ENCODE measurements at regions not wholly inside any gene's neighbourhood (a gene's known extent, or its start where the extent isn't known, plus 50 kb on each side); places are given as distances from the start of the nearest gene placed in this dataset.

DNA sequence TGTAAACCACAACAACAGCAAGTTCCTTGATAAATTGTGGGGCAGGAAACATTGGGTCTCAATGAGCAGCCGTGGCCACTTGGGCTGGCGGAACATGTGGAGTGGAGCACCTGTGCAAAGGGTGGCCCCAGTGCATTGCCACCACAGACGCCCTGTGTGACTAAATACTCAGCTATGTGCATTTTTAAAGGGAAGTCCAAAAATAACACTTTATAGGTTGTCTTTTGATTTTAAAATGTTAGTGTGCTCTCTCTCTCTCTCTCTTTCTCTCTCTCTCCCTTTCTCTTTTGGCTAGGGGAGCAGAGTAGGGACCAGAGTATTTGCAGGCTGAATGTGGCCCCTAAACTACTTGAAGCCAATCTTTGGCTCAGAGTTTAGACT, 236.3 kb downstream of the BCAS1 start:
- no peak for DNase-seq (ENCODE audit: low spot score)
- in situ Hi-C loops (cut with MboI; ENCODE audit: low sequenced_read_pairs, unreplicated experiment): no loop called here
- TF ChIP-seq, protein P1, sequence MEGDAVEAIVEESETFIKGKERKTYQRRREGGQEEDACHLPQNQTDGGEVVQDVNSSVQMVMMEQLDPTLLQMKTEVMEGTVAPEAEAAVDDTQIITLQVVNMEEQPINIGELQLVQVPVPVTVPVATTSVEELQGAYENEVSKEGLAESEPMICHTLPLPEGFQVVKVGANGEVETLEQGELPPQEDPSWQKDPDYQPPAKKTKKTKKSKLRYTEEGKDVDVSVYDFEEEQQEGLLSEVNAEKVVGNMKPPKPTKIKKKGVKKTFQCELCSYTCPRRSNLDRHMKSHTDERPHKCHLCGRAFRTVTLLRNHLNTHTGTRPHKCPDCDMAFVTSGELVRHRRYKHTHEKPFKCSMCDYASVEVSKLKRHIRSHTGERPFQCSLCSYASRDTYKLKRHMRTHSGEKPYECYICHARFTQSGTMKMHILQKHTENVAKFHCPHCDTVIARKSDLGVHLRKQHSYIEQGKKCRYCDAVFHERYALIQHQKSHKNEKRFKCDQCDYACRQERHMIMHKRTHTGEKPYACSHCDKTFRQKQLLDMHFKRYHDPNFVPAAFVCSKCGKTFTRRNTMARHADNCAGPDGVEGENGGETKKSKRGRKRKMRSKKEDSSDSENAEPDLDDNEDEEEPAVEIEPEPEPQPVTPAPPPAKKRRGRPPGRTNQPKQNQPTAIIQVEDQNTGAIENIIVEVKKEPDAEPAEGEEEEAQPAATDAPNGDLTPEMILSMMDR (IDR thresholded peaks at IDR 0.05; ENCODE audit: borderline replicate concordance, control extremely low read depth, extremely low read depth, insufficient read depth, missing control alignments): no peak

DNA sequence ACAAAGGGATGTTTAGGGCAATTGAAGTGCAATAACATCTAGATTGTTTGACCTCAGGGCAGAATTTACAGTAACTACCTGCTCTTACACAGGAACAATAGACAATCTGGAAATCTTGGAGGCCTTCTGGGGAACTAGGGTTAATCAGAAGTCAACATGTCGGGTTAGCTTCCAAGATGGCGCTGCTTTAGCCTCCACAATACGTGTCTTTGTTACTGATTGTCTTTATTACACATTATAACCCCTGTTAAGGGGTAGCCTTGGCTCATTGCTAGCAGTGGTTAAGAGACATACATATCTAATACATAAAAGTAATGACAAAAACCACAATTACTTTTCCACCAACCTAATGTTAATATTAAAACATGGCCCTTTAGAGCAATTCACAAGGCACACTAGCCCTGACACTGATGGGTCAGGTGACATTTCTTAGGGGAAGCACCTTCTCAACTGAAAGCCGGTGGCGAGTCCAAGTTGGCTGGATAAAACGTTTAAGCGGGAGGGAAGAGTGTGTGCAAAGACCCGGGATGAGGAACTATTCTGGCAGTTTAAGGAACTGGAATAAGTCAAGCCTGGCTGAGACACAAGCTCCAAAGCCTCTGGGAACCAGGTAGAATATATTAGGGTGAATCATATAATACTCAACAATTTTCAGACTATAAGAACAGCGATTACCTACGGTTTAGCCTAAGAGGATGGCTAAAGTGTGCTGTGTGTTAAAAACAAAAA, 236.9 kb downstream of the BCAS1 start:
- in situ Hi-C loops (cut with MboI; ENCODE audit: low sequenced_read_pairs, unreplicated experiment): no loop called here
- DNase-seq (ENCODE audit: low spot score): no peak
- TF ChIP-seq, protein P1 (IDR thresholded peaks at IDR 0.05; ENCODE audit: borderline replicate concordance, control extremely low read depth, extremely low read depth, insufficient read depth, missing control alignments): no peak

DNA sequence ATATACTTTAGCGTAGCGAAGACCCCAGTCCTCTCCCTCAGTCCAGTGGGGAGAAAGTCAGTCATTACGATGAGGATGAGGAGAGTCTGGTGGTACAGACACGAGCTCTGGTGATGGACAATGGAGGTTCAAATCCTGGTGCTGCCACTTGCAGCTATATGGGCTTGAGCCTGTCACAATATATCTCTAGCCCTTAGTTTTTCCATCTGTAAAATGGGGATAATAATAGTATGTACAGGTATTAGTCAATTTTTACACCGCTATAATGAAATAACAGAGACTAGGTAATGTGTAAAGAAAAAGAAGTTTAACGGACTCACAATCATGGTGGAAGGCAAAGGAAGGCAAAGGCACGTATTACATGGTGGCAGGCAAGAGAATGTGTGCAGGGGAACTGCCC, 237.9 kb downstream of the BCAS1 start:
- TF ChIP-seq, protein P1 (IDR thresholded peaks at IDR 0.05; ENCODE audit: borderline replicate concordance, control extremely low read depth, extremely low read depth, insufficient read depth, missing control alignments): no peak
- DNase-seq (ENCODE audit: low spot score): no peak
- in situ Hi-C loops (cut with MboI; ENCODE audit: low sequenced_read_pairs, unreplicated experiment): no loop called here

DNA sequence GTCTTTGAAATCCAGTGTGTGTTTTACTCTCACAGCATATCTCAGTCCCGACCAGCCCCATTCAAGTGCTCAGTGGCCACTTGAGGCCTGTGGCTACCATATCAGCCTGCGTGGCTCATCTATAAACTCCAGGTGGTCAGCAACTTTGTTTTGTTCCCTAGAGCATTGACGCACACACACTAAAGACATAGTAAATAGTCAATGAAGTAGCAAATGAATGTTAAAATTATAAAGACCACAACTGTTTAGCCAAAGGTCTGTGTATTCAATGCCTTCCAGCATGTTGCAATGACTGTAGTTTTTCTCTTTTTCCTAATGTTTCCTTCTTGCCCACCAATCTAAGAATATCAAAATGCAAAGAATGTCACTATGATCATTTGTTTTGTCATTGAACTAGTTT, 238.2 kb upstream of the ZNF217 start:
- TF ChIP-seq, protein P1 (IDR thresholded peaks at IDR 0.05; ENCODE audit: borderline replicate concordance, control extremely low read depth, extremely low read depth, insufficient read depth, missing control alignments): no peak
- no peak for DNase-seq (ENCODE audit: low spot score)
- in situ Hi-C loops (cut with MboI; ENCODE audit: low sequenced_read_pairs, unreplicated experiment): no loop called here

DNA sequence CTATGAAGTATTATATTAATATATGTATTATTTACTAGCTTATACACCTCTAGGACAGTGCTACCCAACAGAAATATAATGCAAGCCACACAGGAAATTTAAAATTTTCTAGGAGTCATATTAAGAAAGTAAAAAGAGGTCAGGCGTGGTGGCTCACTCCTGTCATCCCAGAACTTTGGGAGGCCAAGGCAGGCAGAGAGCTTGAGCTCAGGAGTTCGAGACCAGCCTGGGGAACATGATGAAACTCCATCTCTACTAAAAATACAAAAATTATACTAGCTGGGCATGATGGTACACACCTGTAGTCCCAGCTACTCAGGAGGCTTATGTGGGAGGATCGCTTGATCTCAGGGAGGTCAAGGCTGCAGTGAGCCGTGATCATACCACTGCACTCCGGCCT, 237.6 kb upstream of the ZNF217 start:
- in situ Hi-C loops (cut with MboI; ENCODE audit: low sequenced_read_pairs, unreplicated experiment): no loop called here
- TF ChIP-seq, protein P1 (IDR thresholded peaks at IDR 0.05; ENCODE audit: borderline replicate concordance, control extremely low read depth, extremely low read depth, insufficient read depth, missing control alignments): no peak
- DNase-seq (ENCODE audit: low spot score): no peak

DNA sequence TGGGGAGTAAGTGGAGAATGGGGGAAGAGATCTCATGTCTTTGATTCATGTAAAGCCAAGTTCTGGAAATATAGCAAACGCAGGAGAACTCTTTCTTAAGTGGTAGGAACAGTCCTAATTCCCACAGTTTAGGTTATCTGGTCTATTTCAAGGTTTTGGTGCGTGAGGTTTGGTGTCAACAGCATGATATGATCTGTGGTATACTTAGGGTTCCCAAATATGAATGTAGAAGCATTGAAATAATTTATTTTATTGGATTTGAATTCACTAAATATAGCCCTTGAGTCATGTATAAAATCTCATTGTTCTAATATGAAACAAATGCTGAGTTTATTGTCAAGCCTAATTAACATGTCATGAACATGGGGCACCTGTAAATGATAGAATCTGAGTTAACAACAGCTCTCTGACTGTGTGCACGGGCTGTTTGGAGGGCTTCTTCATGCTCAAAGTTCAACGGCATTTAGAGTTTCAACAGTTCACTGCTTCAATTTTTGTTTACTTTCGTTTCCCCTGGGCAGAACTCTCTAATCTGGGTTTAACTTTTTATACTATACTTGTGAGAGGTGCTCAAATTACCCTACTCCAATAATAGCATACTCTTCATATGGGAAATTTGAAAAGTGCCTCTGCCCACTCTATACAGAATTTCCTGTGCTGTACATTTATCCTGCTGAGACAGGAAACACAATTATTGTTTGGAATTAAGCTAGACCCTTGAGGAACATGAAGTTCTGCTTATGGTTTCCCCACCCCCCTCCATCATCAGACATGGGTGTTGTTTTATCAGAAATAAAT, 236.3 kb upstream of the ZNF217 start:
- TF ChIP-seq, protein P1 (IDR thresholded peaks at IDR 0.05; ENCODE audit: borderline replicate concordance, control extremely low read depth, extremely low read depth, insufficient read depth, missing control alignments): no peak
- DNase-seq (ENCODE audit: low spot score): no peak
- in situ Hi-C loops (cut with MboI; ENCODE audit: low sequenced_read_pairs, unreplicated experiment): no loop called here
